Muscle of leg (tissue), 3 donors: ENCODE measurements at regions not wholly inside any gene's neighbourhood (a gene's known extent, or its start where the extent isn't known, plus 50 kb on each side); places are given as distances from the start of the nearest gene placed in this dataset.

Experiments
- DNase-seq: peaks from one replicate; pipeline ENCODE4 v3.0.0; 2013
- H3K27ac ChIP-seq: one replicate; pipeline ENCODE4 v1.5.1; 2013; ENCODE audit warnings: mild to moderate bottlenecking, low read length, control low read depth
- H3K27me3 ChIP-seq: one replicate; pipeline ENCODE4 v1.6.1; 2013; ENCODE audit warnings: low read length; ENCODE audit not compliant: control insufficient read depth, insufficient read depth
- H3K36me3 ChIP-seq: one replicate; pipeline ENCODE4 v1.6.1; 2013; ENCODE audit warnings: low read length; ENCODE audit not compliant: control insufficient read depth, insufficient read depth
- H3K4me1 ChIP-seq: one replicate; pipeline ENCODE4 v1.6.1; 2013; ENCODE audit warnings: low read length; ENCODE audit not compliant: control insufficient read depth, insufficient read depth
- H3K4me3 ChIP-seq: one replicate; pipeline ENCODE4 v1.5.1; 2013; ENCODE audit warnings: low read length, control low read depth
- H3K9me3 ChIP-seq: replicated peaks from 2 replicates; pipeline ENCODE4 v1.6.1; 2013; ENCODE audit warnings: low read depth, low read length; ENCODE audit not compliant: control insufficient read depth
- WGBS: methylation state at CpG from one replicate; pipeline ENCODE4 v1.1.5; 2013; ENCODE audit warnings: missing lambda C conversion rate; ENCODE audit not compliant: insufficient coverage; 5-methylcytosine and 5-hydroxymethylcytosine counted together

DNA sequence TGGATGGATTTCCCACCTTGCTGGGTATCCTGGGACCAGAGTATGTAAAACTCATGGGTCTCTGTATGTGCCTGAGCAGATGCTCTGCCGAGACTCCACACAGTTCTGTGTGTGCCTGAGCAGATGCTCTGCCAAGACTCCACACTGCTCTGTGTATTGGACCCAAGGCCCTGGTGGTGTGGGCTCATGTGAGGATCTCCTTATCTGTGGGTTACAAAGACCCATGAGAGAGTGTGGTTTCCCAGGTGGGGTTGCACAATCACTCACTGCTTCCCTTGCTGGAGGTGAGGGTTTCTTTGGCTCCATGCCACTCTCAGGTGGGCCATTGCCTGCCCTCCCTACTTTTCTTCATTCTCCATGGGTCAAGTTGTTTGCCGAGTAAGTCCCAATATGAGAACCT, 141.5 kb downstream of the TBC1D30 start:
- no peaks in the 10 kb centered on the region for H3K27me3 ChIP-seq

DNA sequence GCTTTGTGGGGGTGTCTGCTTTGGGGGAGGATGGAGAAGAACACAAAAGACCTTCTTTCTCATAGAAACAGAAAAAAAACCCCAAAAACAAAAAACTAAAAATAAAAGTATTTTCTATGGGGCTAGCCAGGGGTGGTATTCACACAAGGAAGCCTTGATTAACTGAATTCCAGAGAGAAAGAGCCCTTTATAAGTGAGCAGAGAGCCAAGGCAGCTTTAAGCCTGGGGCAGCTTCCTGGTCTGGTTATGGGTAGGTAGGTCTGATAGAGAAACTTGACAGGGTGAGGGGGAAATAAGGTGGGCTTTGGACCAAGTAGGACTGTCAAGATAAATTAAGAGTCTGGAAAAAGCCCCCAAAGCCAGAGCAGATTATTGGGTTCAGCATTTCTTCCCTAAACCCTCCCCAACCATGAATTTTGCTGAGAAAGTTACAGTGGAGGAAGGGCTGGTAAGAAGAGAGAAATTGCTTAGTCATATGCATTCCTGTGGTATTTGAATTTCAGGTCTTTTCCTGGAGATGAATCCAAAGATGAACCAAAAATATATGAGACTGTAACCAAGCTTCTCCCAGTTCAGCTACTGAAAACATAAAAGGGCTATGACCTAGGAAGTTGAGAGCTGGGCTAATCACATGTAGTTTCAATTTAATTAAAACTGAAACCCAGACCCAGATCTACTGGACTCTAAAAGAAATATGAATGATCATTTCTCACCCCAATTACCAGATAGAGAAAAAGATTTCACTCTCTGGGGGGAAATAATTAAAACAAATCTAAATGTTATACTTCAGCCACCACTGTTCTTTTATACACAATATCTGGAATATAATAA, 144.8 kb downstream of the TBC1D30 start:
- no peak for DNase-seq
- Histone ChIP-seq H3K27me3 (no peaks in the 10 kb centered on the region), H3K4me3 (no peak overlapping the region), H3K4me1 (no peaks in the 10 kb centered on the region), H3K27ac (no peak overlapping the region), H3K36me3 (no peaks in the 10 kb centered on the region), H3K9me3 (no peaks in the 10 kb centered on the region)

More for the DNA sequence above, 141.5 kb downstream of the TBC1D30 start:
- no peak overlapping the region for H3K27ac ChIP-seq
- H3K4me3 ChIP-seq: no peak overlapping the region
- 86% methylated on average over 1 of the region's 2 CpGs for WGBS
- DNase-seq: no peak
- no peaks in the 10 kb centered on the region for H3K9me3 ChIP-seq
- H3K36me3 ChIP-seq: no peaks in the 10 kb centered on the region
- no peaks in the 10 kb centered on the region for H3K4me1 ChIP-seq

DNA sequence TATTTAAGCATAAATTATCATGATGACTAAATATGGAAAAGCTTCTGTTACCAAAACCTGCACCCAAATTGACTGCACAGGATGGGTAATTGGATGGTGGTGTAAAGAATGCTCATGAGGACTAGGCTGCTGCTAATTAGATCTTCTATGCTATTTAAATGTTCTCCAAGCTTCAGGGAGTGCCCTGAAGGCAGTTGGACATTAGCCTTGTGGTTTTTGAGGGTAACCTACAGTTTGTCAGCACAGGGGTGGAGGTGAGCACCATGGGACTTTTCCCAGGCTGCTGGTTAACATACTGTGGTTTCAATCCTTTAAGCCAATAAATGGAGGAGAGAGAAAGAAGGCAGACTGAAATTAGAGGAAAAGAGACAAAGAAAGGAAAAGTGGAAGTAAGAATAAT, 145.0 kb downstream of the WIF1 start:
- no peak for DNase-seq
- Histone ChIP-seq H3K4me1 (no peaks in the 10 kb centered on the region), H3K27ac (no peak overlapping the region), H3K27me3 (no peaks in the 10 kb centered on the region), H3K9me3 (no peaks in the 10 kb centered on the region), H3K36me3 (no peaks in the 10 kb centered on the region), H3K4me3 (no peak overlapping the region)

DNA sequence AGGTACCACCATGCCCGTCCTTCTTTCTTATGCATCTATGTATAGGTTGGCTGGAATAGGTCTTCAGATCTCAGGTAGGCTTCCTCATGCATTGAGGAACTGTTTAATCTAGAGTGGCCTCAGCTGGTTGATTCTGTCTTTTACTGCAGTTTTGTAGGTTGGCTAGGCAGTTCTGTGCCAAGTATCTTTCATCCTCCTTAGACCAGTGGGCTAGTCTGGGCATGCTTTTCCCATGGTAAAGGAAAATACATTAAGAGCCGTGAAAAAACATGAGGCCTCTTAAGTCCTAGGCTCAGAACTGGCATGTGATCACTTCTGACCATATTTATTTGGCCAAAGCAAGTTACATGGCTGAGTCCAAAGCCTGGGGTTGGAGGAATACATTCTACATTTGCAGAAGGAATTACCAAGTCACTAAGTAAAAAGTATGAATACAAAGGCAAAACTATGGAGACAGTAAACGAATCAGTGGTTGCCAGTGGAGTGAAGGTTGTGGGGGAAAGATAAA, 137.3 kb downstream of the WIF1 start:
- no peak for DNase-seq
- no peak overlapping the region for H3K27ac ChIP-seq
- H3K9me3 ChIP-seq: peaks cover 4% of the 10 kb centered on the region
- H3K36me3 ChIP-seq: no peaks in the 10 kb centered on the region
- no peaks in the 10 kb centered on the region for H3K27me3 ChIP-seq
- WGBS: 80% methylated on average over 2 of the region's 3 CpGs
- H3K4me3 ChIP-seq: no peak overlapping the region
- no peaks in the 10 kb centered on the region for H3K4me1 ChIP-seq

DNA sequence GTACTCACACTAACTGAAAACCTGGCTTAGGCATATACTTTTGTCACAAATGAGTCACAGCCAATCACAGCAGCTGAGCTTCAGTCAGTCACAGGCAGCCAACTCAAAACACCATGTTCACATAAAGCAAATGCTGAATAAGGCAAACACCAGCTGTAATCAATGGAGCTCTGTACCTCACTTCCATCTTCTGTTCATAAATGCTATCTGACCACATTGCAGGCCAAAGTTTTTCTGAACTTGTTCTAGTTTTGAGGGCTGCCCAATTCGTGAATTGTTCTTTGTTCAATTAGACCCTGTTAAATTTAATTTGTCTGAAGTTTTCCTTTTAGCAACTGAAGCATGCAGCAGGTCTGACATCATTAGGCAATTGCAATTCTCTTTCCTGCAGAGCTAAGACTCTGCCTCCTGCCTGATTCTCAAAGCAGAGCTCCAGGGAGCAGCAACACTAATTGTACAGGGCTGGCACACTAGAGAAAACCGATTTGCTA, 129.9 kb downstream of the WIF1 start:
- WGBS: 40% methylated on average over 1 of the region's 2 CpGs
- no peaks in the 10 kb centered on the region for H3K36me3 ChIP-seq
- no peak for DNase-seq
- no peak overlapping the region for H3K27ac ChIP-seq
- H3K4me1 ChIP-seq: no peaks in the 10 kb centered on the region
- no peak overlapping the region for H3K4me3 ChIP-seq
- no peaks in the 10 kb centered on the region for H3K27me3 ChIP-seq
- H3K9me3 ChIP-seq: peaks cover 2% of the 10 kb centered on the region

DNA sequence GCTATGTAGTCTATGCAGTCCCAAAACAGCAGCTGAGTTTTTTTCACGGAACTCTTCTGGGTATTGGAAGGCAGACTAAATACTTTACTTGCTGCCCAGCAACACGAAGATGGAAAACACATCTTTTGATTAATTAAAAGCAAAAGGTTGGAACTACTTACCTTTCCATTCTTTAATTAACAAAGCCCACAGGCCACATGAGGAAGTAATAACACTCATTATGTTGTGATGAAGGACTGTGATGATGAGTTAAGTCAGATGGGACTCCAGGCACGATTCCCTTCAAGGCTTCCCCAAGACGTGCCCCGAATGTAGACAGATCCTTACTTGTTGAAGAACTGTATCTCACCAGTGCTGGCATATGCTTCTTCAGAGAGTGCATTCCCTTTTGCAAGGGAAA, 129.0 kb downstream of the WIF1 start:
- H3K4me3 ChIP-seq: no peak overlapping the region
- DNase-seq: no peak
- no CpG with 5 or more reads among the region's 5 CpGs for WGBS
- no peak overlapping the region for H3K27ac ChIP-seq
- H3K36me3 ChIP-seq: no peaks in the 10 kb centered on the region
- H3K9me3 ChIP-seq: peaks cover 2% of the 10 kb centered on the region
- H3K27me3 ChIP-seq: no peaks in the 10 kb centered on the region
- H3K4me1 ChIP-seq: no peaks in the 10 kb centered on the region

DNA sequence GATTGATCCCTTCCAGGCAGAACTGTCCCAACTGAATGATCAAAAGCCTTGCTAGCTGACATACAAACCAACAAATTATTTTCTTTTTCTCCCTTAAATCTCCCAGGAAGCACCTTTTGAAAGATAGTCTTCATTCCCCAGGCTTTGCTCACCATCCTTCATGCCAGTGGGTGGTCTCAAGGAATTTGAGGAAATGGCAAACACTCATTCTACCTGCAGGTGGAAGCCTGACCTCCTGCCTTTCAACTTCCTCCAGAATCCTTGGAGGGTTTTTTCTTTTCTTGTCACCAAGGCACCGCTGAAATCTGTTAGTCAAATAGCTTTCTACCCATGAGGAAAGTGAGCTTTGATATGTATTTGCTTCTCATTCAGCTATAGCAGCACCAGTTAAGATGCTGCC, 128.5 kb downstream of the WIF1 start:
- H3K4me3 ChIP-seq: no peak overlapping the region
- H3K4me1 ChIP-seq: no peaks in the 10 kb centered on the region
- peaks cover 2% of the 10 kb centered on the region for H3K9me3 ChIP-seq
- no peaks in the 10 kb centered on the region for H3K36me3 ChIP-seq
- no CpG with 5 or more reads among the region's 1 CpG for WGBS
- H3K27ac ChIP-seq: no peak overlapping the region
- no peak for DNase-seq
- H3K27me3 ChIP-seq: no peaks in the 10 kb centered on the region

DNA sequence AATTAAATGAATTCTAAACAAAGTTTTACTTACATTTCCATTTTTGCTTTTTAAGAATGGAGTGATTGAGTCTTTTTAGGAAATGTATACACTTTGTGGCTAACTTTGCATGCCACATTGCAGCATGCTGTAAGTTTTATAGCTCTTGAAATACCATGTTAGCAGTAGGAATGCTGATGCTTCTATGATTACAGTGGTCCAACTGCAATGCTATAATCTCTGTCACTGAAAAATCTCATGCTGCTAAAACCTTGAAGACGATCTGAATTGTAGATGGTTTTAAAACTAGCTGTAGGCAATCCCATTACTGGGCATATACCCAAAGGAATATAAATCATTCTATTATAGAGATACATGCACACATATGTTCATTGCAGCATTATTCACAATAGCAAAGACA, 127.6 kb downstream of the WIF1 start:
- Histone ChIP-seq H3K36me3 (no peaks in the 10 kb centered on the region), H3K27me3 (no peaks in the 10 kb centered on the region), H3K9me3 (peaks cover 2% of the 10 kb centered on the region), H3K4me3 (no peak overlapping the region), H3K4me1 (no peaks in the 10 kb centered on the region), H3K27ac (no peak overlapping the region)
- WGBS: no CpG with 5 or more reads among the region's 1 CpG
- no peak for DNase-seq

DNA sequence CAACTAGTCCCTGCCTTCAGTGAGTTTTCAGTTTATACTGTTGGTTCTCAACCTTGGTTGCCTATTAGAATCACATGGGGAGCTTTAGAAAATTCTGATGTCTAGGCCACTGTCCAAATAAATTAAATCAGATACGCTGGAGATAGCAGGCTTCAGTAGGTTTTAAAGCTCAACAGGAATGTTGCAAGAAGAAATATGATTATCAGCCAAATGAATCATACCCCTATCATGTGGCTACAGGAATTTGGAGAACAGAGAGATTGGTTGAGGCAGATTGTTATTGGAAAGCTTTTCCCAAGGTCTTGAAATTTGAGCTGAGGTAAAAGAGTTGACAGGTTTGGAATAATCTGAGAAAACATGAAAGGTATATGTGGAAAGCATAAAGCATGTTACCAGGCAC, 125.3 kb downstream of the WIF1 start:
- H3K27ac ChIP-seq: no peak overlapping the region
- peaks cover 2% of the 10 kb centered on the region for H3K9me3 ChIP-seq
- H3K4me3 ChIP-seq: no peak overlapping the region
- no CpG with 5 or more reads among the region's 1 CpG for WGBS
- no peaks in the 10 kb centered on the region for H3K27me3 ChIP-seq
- H3K4me1 ChIP-seq: no peaks in the 10 kb centered on the region
- no peaks in the 10 kb centered on the region for H3K36me3 ChIP-seq
- DNase-seq: no peak

DNA sequence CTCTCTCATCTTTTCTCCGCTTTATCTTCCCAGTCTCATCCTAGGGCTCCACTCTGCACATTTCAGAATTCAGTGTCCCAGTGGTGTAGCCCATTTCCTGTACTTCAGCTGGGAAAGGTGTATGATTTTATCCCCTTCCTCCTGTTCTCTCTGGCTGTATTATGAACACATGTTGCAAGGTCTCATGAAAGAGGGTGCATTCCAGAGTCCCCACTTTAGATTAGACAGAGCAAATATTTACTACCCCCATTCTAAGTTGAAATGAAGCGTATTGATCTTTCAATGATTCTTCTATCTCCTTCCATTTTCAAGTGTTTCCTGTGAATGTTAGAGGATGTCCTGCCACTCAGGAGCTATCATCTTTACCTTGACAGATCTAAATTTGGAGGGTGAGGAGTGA, 123.2 kb downstream of the WIF1 start:
- DNase-seq: no peak
- WGBS: no CpG with 5 or more reads among the region's 2 CpGs
- H3K9me3 ChIP-seq: peaks cover 2% of the 10 kb centered on the region
- no peak overlapping the region for H3K4me3 ChIP-seq
- H3K36me3 ChIP-seq: no peaks in the 10 kb centered on the region
- no peak overlapping the region for H3K27ac ChIP-seq
- H3K27me3 ChIP-seq: peaks cover 1% of the 10 kb centered on the region
- no peaks in the 10 kb centered on the region for H3K4me1 ChIP-seq
